ENCODE measurements at regions not wholly inside any gene's neighbourhood (a gene's known extent, or its start where the extent isn't known, plus 50 kb on each side); places are given as distances from the start of the nearest gene placed in this dataset.
A peak's percentile ranks its signal among the peaks of the same experiment; 100 is the strongest.

GRCh38 chr9:118170032-118170955, 466.1 kb downstream of the TLR4 start:
- DNase-seq (ENCODE audit: low read depth in 1 of 2, low spot score in 1 of 2) (peak; percentile 21 to 63), FAIRE-seq (peak; percentile 79), ATAC-seq (peak; percentile 93 to 98)
- Histone ChIP-seq H3K4me3 (no peak overlapping the region), H3K9me3 (no peaks in the 10 kb centered on the region), H3K4me2 (peak overlapping the region; percentile 52), H3K4me1 (peaks cover 4% of the 10 kb centered on the region; the same call in 1 of the 3 replicates), H3K27ac (peak overlapping the region in 1 of 2 experiments; percentile 65; a peak in 3 of 6 replicates)
- CTCF ChIA-PET: interaction anchor here (0.6 to 1.7 kb wide), 19 partner anchors 9 to 1195 kb away, joined by 3 to 6 read pairs (median 3); no protein-coding TSS in a partner anchor
- TF ChIP-seq SMC3 (IDR thresholded peaks at IDR 0.05): peak; percentile 89
- no peak for TF ChIP-seq CEBPB (IDR thresholded peaks at IDR 0.05)
- TF ChIP-seq RAD21 (conservative IDR thresholded peaks at IDR 0.05 in 1 of 2, IDR thresholded peaks at IDR 0.05 in 1 of 2): peak; percentile 91 to 94
- TF ChIP-seq CTCF (IDR thresholded peaks at IDR 0.05): peak; percentile 79
- no peak for TF ChIP-seq HMGXB4 (CRISPR knock-in tag; IDR thresholded peaks at IDR 0.05; ENCODE audit: borderline replicate concordance)
- POLR2A ChIA-PET: no interaction called here
- 13% methylated on average over 6 of the region's 6 CpGs for WGBS (ENCODE audit: missing lambda C conversion rate)

- no peak for ATAC-seq
- Histone ChIP-seq H3K4me3 (no peak overlapping the region), H3K27ac (no peak overlapping the region), H3K4me2 (no peak overlapping the region), H3K9me3 (no peaks in the 10 kb centered on the region), H3K4me1 (no peaks in the 10 kb centered on the region)
- no peak for DNase-seq (ENCODE audit: low read depth in 1 of 2, low spot score in 1 of 2)
- no peak for FAIRE-seq
- CTCF ChIA-PET: no interaction called here
- TF ChIP-seq JUN (IDR thresholded peaks at IDR 0.05): no peak
- no peak for TF ChIP-seq SMC3 (IDR thresholded peaks at IDR 0.05)
- no peak for TF ChIP-seq JUNB (IDR thresholded peaks at IDR 0.05)
- no peak for TF ChIP-seq CHD2 (IDR thresholded peaks at IDR 0.05; ENCODE audit: low read length, partially characterized antibody)
- no peak for TF ChIP-seq RNF2 (IDR thresholded peaks at IDR 0.05; ENCODE audit: borderline replicate concordance, low read depth)
- TF ChIP-seq CBX2 (IDR thresholded peaks at IDR 0.05; ENCODE audit: borderline replicate concordance, low read depth): no peak
- TF ChIP-seq MAZ (IDR thresholded peaks at IDR 0.05; ENCODE audit: borderline replicate concordance, low read depth, low read length): no peak
- no peak for TF ChIP-seq HES2 (IDR thresholded peaks at IDR 0.05)
- TF ChIP-seq EHF (CRISPR knock-in tag; IDR thresholded peaks at IDR 0.05): no peak
- no peak for TF ChIP-seq BHLHE40 (IDR thresholded peaks at IDR 0.05; ENCODE audit: low read depth, low read length)
- no peak for TF ChIP-seq EP300 (IDR thresholded peaks at IDR 0.05)
- TF ChIP-seq FOSL2 (IDR thresholded peaks at IDR 0.05): no peak
- TF ChIP-seq FOSL2 (CRISPR knock-in tag; IDR thresholded peaks at IDR 0.05): no peak
- TF ChIP-seq RFX5 (IDR thresholded peaks at IDR 0.05): no peak
- POLR2A ChIA-PET: no interaction called here
Measured at GRCh38 chr9:118177241-118177640, 473.0 kb downstream of the TLR4 start.

GRCh38 chr9:118183576-118183975, 479.4 kb downstream of the TLR4 start:
- ChIA-PET POLR2A (no interaction called here), CTCF (no interaction called here)
- no peak for DNase-seq (ENCODE audit: low read depth in 1 of 2, low spot score in 1 of 2)
- Histone ChIP-seq H3K4me2 (no peak overlapping the region), H3K27ac (no peak overlapping the region), H3K9me3 (no peaks in the 10 kb centered on the region), H3K4me3 (no peak overlapping the region), H3K4me1 (no peaks in the 10 kb centered on the region)
- 48% methylated on average over 2 of the region's 2 CpGs for WGBS (ENCODE audit: missing lambda C conversion rate)
- FAIRE-seq: no peak
- no peak for ATAC-seq
- no peak for TF ChIP-seq ATOH8 (CRISPR knock-in tag; IDR thresholded peaks at IDR 0.05; ENCODE audit: low read depth)
- no peak for TF ChIP-seq ZFP36 (IDR thresholded peaks at IDR 0.05; ENCODE audit: borderline replicate concordance, partially characterized antibody)
- no peak for TF ChIP-seq PHF8 (IDR thresholded peaks at IDR 0.05; ENCODE audit: borderline replicate concordance, low read depth)
- TF ChIP-seq EHMT2 (IDR thresholded peaks at IDR 0.05; ENCODE audit: low read depth): no peak
- no peak for TF ChIP-seq CBX2 (IDR thresholded peaks at IDR 0.05; ENCODE audit: borderline replicate concordance, low read depth)
- no peak for TF ChIP-seq RARB (CRISPR knock-in tag; IDR thresholded peaks at IDR 0.05)
- no peak for TF ChIP-seq POLR2A (IDR thresholded peaks at IDR 0.05; ENCODE audit: low read length)
- TF ChIP-seq JUNB (IDR thresholded peaks at IDR 0.05): no peak
- TF ChIP-seq ZNF302 (CRISPR knock-in tag; IDR thresholded peaks at IDR 0.05): no peak

Data from A549 (cell line).